VCaP (cell line): ENCODE measurements at regions not wholly inside any gene's neighbourhood (a gene's known extent, or its start where the extent isn't known, plus 50 kb on each side); places are given as distances from the start of the nearest gene placed in this dataset.
A peak's percentile ranks its signal among the peaks of the same experiment; 100 is the strongest.
"Not testable (repeated sequence)": the region's sequence is repeated elsewhere in the genome, so short reads cannot be mapped to it uniquely, and the experiment has no call there.

Experiments used
- H3K27ac ChIP-seq: fragments of 450-650 bp; 2 replicates; pipeline ENCODE4 v1.5.1; 2017
- CTCF ChIP-seq: fragments of 450-650 bp; conservative IDR thresholded peaks from 2 replicates; pipeline ENCODE4 v1.5.1; 2017; ENCODE audit warnings: mild to moderate bottlenecking, moderate library complexity

- no peak overlapping the region for H3K27ac ChIP-seq
- TF ChIP-seq CTCF, result no peak
Observed at GRCh38 chr3:5929027-5929426, 741.5 kb downstream of the EDEM1 start.

GRCh38 chr3:5944061-5944460, 756.6 kb downstream of the EDEM1 start:
- H3K27ac ChIP-seq, result not testable (repeated sequence)

GRCh38 chr3:5948084-5948483, 760.6 kb downstream of the EDEM1 start:
- TF ChIP-seq CTCF, result no peak
- H3K27ac ChIP-seq, result no peak overlapping the region

GRCh38 chr3:5951026-5951425, 763.5 kb downstream of the EDEM1 start:
- no peak for TF ChIP-seq CTCF
- H3K27ac ChIP-seq, result peak overlapping the region; percentile 42

GRCh38 chr3:5972586-5972985, 785.1 kb downstream of the EDEM1 start:
- no peak for TF ChIP-seq CTCF
- H3K27ac ChIP-seq, result peak overlapping the region; percentile 77

- H3K27ac ChIP-seq, result no peak overlapping the region
- no peak for TF ChIP-seq CTCF
Observed at GRCh38 chr3:5974630-5975322, 787.3 kb downstream of the EDEM1 start.

- no peak overlapping the region for H3K27ac ChIP-seq
- TF ChIP-seq CTCF, result no peak
Observed at GRCh38 chr3:5977331-5977730, 789.8 kb downstream of the EDEM1 start.

GRCh38 chr3:5980475-5980874, 793.0 kb downstream of the EDEM1 start:
- TF ChIP-seq CTCF, result no peak
- H3K27ac ChIP-seq, result no peak overlapping the region
